Fibroblast of lung (primary cell): ENCODE measurements at regions not wholly inside any gene's neighbourhood (a gene's known extent, or its start where the extent isn't known, plus 50 kb on each side); places are given as distances from the start of the nearest gene placed in this dataset.

ENCODE experiments used
- DNase-seq, 2 donors: peaks; one replicate each; pipeline versions ENCODE4 v3.0.0 to v3.0.0-alpha.2; 2010; ENCODE audit warnings: low read depth in 2 of 2
- H2AFZ ChIP-seq: 2 replicates; pipeline ENCODE4 v1.5.1; 2012; ENCODE audit warnings: low read length, control low read depth, inconsistent platforms
- H3K27ac ChIP-seq: 2 replicates; pipeline ENCODE4 v1.5.1; 2011; ENCODE audit warnings: low read length, control low read depth; ENCODE audit not compliant: insufficient read depth
- H3K27me3 ChIP-seq: 2 replicates; pipeline ENCODE4 v1.5.1; 2011; ENCODE audit warnings: mild to moderate bottlenecking, low read length; ENCODE audit not compliant: control insufficient read depth, insufficient read depth
- H3K36me3 ChIP-seq: 2 replicates; pipeline ENCODE4 v1.5.1; 2011; ENCODE audit warnings: low read length; ENCODE audit not compliant: control insufficient read depth, insufficient read depth
- H3K4me1 ChIP-seq: 2 replicates; pipeline ENCODE4 v1.5.1; 2011; ENCODE audit warnings: low read length; ENCODE audit not compliant: control insufficient read depth, insufficient read depth; ENCODE audit errors: extremely low read depth
- H3K4me2 ChIP-seq: 2 replicates; pipeline ENCODE4 v1.5.1; 2011; ENCODE audit warnings: low read length, control low read depth; ENCODE audit not compliant: insufficient read depth; ENCODE audit errors: extremely low read depth
- H3K4me3 ChIP-seq, 4 experiments: fragments of 200-600 bp in 1 of 4; sonication (generic) in 1 of 4; replicated peaks in 1 of 4; 2 replicates each; pipeline ENCODE4 v1.5.1; 2011 to 2016; ENCODE audit warnings: low read length in 4 of 4, low read depth in 3 of 4, mild to moderate bottlenecking in 3 of 4, control low read depth in 2 of 4, inconsistent platforms in 1 of 4, mixed read lengths in 1 of 4; ENCODE audit not compliant: insufficient read depth in 1 of 4; ENCODE audit errors: control extremely low read depth in 1 of 4
- H3K79me2 ChIP-seq: 2 replicates; pipeline ENCODE4 v1.5.1; 2012; ENCODE audit warnings: mild to moderate bottlenecking, low read length, inconsistent platforms; ENCODE audit not compliant: control insufficient read depth, insufficient read depth
- H3K9ac ChIP-seq: 2 replicates; pipeline ENCODE4 v1.5.1; 2011; ENCODE audit warnings: mild to moderate bottlenecking, low read length, control low read depth; ENCODE audit not compliant: insufficient read depth
- H3K9me3 ChIP-seq: 2 replicates; pipeline ENCODE4 v1.5.1; 2012; ENCODE audit warnings: low read depth, low read length; ENCODE audit not compliant: control insufficient read depth, insufficient read depth
- H4K20me1 ChIP-seq: 2 replicates; pipeline ENCODE4 v1.5.1; 2011; ENCODE audit warnings: low read length; ENCODE audit not compliant: control insufficient read depth, insufficient read depth; ENCODE audit errors: extremely low read depth
- EZH2 ChIP-seq: IDR thresholded peaks from 2 replicates; pipeline ENCODE4 v1.5.1; 2012; ENCODE audit warnings: low read length, control low read depth, mild to moderate bottlenecking; ENCODE audit errors: missing control alignments
- TF ChIP-seq, protein P1 (sequence below), 2 donors: IDR thresholded peaks in 1 of 2; conservative IDR thresholded peaks in 1 of 2; 1 replicate in 1 of 2; 2 replicates in 1 of 2; pipeline ENCODE4 v1.5.1; 2011 to 2012; ENCODE audit warnings: low read length in 2 of 2, control low read depth in 1 of 2, inconsistent platforms in 1 of 2, low read depth in 1 of 2, mild to moderate bottlenecking in 1 of 2

DNA sequence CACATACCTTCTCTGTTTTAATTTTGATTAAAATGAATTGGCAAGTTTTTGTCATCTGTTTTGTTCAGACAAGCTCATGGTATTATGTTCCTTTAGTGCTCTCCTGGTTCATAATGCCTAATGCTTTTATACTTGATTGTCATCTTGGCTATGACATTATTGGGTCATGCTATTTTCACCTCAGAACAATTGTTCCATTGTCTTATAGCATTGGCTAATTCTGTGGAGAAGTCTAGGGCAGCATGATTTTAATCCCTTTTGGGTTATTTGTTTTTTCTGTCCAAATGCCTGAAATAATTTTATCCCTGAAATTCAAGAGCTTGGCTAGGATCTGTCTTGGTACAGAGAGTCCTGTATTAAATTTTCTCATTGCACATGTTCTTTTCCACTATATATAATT lies 83.8 kb upstream of the CCDC85A start:
- Histone ChIP-seq H3K27me3 (no peaks in the 10 kb centered on the region), H3K27ac (no peak overlapping the region), H3K4me1 (no peaks in the 10 kb centered on the region), H3K36me3 (no peaks in the 10 kb centered on the region), H3K4me2 (no peak overlapping the region), H4K20me1 (no peaks in the 10 kb centered on the region), H3K9ac (no peak overlapping the region), H3K9me3 (no peaks in the 10 kb centered on the region), H2AFZ (no peak overlapping the region), H3K79me2 (no peaks in the 10 kb centered on the region), H3K4me3 (no peak overlapping the region)
- DNase-seq, result no peak
- TF ChIP-seq, protein P1, sequence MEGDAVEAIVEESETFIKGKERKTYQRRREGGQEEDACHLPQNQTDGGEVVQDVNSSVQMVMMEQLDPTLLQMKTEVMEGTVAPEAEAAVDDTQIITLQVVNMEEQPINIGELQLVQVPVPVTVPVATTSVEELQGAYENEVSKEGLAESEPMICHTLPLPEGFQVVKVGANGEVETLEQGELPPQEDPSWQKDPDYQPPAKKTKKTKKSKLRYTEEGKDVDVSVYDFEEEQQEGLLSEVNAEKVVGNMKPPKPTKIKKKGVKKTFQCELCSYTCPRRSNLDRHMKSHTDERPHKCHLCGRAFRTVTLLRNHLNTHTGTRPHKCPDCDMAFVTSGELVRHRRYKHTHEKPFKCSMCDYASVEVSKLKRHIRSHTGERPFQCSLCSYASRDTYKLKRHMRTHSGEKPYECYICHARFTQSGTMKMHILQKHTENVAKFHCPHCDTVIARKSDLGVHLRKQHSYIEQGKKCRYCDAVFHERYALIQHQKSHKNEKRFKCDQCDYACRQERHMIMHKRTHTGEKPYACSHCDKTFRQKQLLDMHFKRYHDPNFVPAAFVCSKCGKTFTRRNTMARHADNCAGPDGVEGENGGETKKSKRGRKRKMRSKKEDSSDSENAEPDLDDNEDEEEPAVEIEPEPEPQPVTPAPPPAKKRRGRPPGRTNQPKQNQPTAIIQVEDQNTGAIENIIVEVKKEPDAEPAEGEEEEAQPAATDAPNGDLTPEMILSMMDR (conservative IDR thresholded peaks at IDR 0.05 in 1 of 2, IDR thresholded peaks at IDR 0.05 in 1 of 2; ENCODE audit: low read depth in 1 of 2, low read length in 2 of 2), result no peak
- TF ChIP-seq EZH2, result no peak

DNA sequence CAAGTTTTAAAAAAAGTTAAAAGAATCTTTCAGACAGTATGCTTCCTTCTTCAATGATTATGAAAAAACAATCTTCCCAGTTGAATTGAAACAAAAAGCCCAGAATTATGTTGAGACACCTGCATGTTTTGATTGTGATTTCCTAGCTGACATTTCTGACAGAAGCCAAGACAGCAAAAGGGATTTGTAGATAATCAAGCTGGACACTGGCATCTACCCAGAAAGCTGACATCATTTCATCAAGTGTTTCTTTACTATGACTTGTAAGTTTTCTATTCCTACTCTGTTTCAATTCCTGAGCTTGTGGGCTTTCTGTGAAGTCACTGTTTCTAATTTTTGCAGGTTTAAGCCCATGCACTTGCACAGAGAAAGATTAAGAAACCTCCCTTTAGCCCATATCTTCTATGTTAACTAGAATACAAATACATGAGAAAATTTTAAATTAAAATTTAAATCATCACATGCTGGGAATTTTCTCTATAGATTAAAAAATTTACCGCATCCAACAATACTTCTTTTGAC lies 82.9 kb upstream of the CCDC85A start:
- no peaks in the 10 kb centered on the region for H4K20me1 ChIP-seq
- no peak overlapping the region for H2AFZ ChIP-seq
- no peaks in the 10 kb centered on the region for H3K27me3 ChIP-seq
- no peak for DNase-seq
- no peak for TF ChIP-seq EZH2
- TF ChIP-seq, protein P1 (conservative IDR thresholded peaks at IDR 0.05 in 1 of 2, IDR thresholded peaks at IDR 0.05 in 1 of 2; ENCODE audit: low read depth in 1 of 2, low read length in 2 of 2), result no peak
- no peak overlapping the region for H3K27ac ChIP-seq
- H3K4me2 ChIP-seq, result no peak overlapping the region
- H3K9ac ChIP-seq, result no peak overlapping the region
- no peaks in the 10 kb centered on the region for H3K4me1 ChIP-seq
- H3K9me3 ChIP-seq, result no peaks in the 10 kb centered on the region
- H3K36me3 ChIP-seq, result no peaks in the 10 kb centered on the region
- no peak overlapping the region for H3K4me3 ChIP-seq
- H3K79me2 ChIP-seq, result no peaks in the 10 kb centered on the region

GRCh38 chr2:56102098-56102497 lies 81.7 kb upstream of the CCDC85A start:
- Histone ChIP-seq H2AFZ (no peak overlapping the region), H3K9me3 (no peaks in the 10 kb centered on the region), H3K4me3 (no peak overlapping the region)

More at GRCh38 chr2:56102098-56102497, 81.7 kb upstream of the CCDC85A start:
- no peaks in the 10 kb centered on the region for H3K4me1 ChIP-seq
- no peaks in the 10 kb centered on the region for H3K79me2 ChIP-seq
- no peaks in the 10 kb centered on the region for H4K20me1 ChIP-seq
- H3K27me3 ChIP-seq, result no peaks in the 10 kb centered on the region
- DNase-seq, result no peak
- H3K4me2 ChIP-seq, result no peak overlapping the region
- H3K27ac ChIP-seq, result no peak overlapping the region
- H3K9ac ChIP-seq, result no peak overlapping the region
- no peak for TF ChIP-seq EZH2
- TF ChIP-seq, protein P1 (conservative IDR thresholded peaks at IDR 0.05 in 1 of 2, IDR thresholded peaks at IDR 0.05 in 1 of 2; ENCODE audit: low read depth in 1 of 2, low read length in 2 of 2), result no peak
- no peaks in the 10 kb centered on the region for H3K36me3 ChIP-seq
